ENCODE measurements at regions not wholly inside any gene's neighbourhood (a gene's known extent, or its start where the extent isn't known, plus 50 kb on each side); places are given as distances from the start of the nearest gene placed in this dataset.

DNA sequence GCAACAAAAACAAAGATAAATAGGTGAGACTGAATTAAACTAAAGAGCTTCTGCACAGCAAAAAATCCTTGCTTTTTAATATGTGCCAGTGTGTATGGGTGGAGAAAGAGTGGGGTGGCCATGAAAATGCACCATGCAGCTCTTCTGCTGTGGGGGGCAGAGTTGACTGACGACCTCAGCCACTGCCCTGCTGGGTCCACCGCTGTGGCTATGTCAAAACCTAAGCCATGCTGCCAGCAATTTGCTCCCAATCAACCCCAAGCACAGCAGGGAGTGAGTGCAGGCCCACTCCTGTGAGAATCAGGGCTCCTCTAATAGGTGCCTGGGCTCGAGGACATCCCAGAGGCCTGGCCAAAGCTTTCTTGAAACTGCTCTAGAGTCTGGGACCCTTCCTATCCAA is 235.6 kb upstream of the RBBP8 start:
- TF ChIP-seq, protein P1, sequence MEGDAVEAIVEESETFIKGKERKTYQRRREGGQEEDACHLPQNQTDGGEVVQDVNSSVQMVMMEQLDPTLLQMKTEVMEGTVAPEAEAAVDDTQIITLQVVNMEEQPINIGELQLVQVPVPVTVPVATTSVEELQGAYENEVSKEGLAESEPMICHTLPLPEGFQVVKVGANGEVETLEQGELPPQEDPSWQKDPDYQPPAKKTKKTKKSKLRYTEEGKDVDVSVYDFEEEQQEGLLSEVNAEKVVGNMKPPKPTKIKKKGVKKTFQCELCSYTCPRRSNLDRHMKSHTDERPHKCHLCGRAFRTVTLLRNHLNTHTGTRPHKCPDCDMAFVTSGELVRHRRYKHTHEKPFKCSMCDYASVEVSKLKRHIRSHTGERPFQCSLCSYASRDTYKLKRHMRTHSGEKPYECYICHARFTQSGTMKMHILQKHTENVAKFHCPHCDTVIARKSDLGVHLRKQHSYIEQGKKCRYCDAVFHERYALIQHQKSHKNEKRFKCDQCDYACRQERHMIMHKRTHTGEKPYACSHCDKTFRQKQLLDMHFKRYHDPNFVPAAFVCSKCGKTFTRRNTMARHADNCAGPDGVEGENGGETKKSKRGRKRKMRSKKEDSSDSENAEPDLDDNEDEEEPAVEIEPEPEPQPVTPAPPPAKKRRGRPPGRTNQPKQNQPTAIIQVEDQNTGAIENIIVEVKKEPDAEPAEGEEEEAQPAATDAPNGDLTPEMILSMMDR (IDR thresholded peaks at IDR 0.05; ENCODE audit: insufficient read depth, low read length, poor library complexity, severe bottlenecking): no peak
- TF ChIP-seq EZH2phosphoT487 (conservative IDR thresholded peaks at IDR 0.05; ENCODE audit: low read length): no peak
- Histone ChIP-seq H3F3A (ENCODE audit: insufficient read depth) (no peaks in the 10 kb centered on the region), H3K27ac (ENCODE audit: low read depth, low read length) (no peak overlapping the region), H3K79me2 (ENCODE audit: insufficient read depth, low read length) (no peaks in the 10 kb centered on the region), H4K20me1 (ENCODE audit: low read depth, low read length) (no peaks in the 10 kb centered on the region), H3K4me3 (ENCODE audit: insufficient read depth, low read length, poor library complexity, severe bottlenecking) (no peak overlapping the region), H3K36me3 (ENCODE audit: low read length) (no peaks in the 10 kb centered on the region), H2AFZ (ENCODE audit: low read depth, low read length, severe bottlenecking) (no peak overlapping the region), H3K27me3 (ENCODE audit: low read length) (no peaks in the 10 kb centered on the region), H3K9me3 (ENCODE audit: insufficient read depth, low read length) (no peaks in the 10 kb centered on the region), H3K4me2 (ENCODE audit: low read depth, low read length, poor library complexity, severe bottlenecking) (no peak overlapping the region), H3K9me2 (replicated peaks; ENCODE audit: insufficient read depth, low read length) (no peaks in the 10 kb centered on the region), H3K9ac (ENCODE audit: low read length) (no peak overlapping the region)

DNA sequence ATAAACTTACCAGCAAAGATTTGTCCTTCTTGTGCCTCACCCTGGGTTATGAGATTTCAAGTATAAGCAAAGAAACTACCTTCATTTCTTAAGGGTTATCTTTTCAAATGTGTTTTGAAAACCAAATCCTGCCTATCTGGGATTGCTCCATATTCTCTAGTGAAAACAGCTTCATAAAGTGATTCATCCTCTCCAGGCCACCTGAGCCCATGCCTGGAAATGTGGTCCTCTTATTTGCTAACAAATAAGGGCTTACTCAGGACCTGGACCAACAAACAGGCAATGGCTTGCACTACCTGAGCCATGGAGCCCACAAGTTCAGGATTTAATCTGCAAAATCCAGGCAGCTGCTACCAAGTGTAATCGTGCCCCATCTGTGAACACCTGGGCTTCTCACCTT is 234.4 kb upstream of the RBBP8 start:
- no peak overlapping the region for H3K4me3 ChIP-seq (ENCODE audit: insufficient read depth, low read length, poor library complexity, severe bottlenecking)
- TF ChIP-seq, protein P1 (IDR thresholded peaks at IDR 0.05; ENCODE audit: insufficient read depth, low read length, poor library complexity, severe bottlenecking): no peak
- TF ChIP-seq EZH2phosphoT487 (conservative IDR thresholded peaks at IDR 0.05; ENCODE audit: low read length): no peak
- H3K79me2 ChIP-seq (ENCODE audit: insufficient read depth, low read length): no peaks in the 10 kb centered on the region
- no peaks in the 10 kb centered on the region for H3K27me3 ChIP-seq (ENCODE audit: low read length)
- no peaks in the 10 kb centered on the region for H3F3A ChIP-seq (ENCODE audit: insufficient read depth)
- no peak overlapping the region for H3K9ac ChIP-seq (ENCODE audit: low read length)
- no peak overlapping the region for H3K27ac ChIP-seq (ENCODE audit: low read depth, low read length)
- no peak overlapping the region for H2AFZ ChIP-seq (ENCODE audit: low read depth, low read length, severe bottlenecking)
- no peaks in the 10 kb centered on the region for H3K9me3 ChIP-seq (ENCODE audit: insufficient read depth, low read length)
- no peaks in the 10 kb centered on the region for H3K36me3 ChIP-seq (ENCODE audit: low read length)
- no peak overlapping the region for H3K4me2 ChIP-seq (ENCODE audit: low read depth, low read length, poor library complexity, severe bottlenecking)
- no peaks in the 10 kb centered on the region for H4K20me1 ChIP-seq (ENCODE audit: low read depth, low read length)
- H3K9me2 ChIP-seq (replicated peaks; ENCODE audit: insufficient read depth, low read length): no peaks in the 10 kb centered on the region

DNA sequence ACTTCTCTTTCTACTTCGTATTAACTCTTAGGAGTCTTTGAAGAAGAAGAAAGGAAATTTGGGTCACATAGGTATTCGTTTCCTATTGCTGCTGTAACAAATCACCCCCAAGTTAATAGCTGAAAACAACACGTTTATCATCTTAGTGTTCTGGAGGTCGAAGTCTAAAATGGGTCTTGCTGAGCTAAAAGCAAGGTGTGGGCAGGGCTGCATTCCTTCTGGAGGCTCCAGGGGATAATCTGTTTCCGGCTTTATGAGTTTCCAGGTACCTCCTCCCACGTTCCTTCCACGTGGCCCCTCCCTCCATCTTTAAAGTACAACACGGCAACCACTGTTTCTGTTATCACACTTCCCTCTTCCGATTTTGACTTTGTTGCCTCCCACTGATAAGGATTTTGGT is 233.5 kb upstream of the RBBP8 start:
- no peaks in the 10 kb centered on the region for H3K36me3 ChIP-seq (ENCODE audit: low read length)
- no peaks in the 10 kb centered on the region for H3K9me2 ChIP-seq (replicated peaks; ENCODE audit: insufficient read depth, low read length)
- no peak overlapping the region for H3K27ac ChIP-seq (ENCODE audit: low read depth, low read length)
- no peaks in the 10 kb centered on the region for H3K9me3 ChIP-seq (ENCODE audit: insufficient read depth, low read length)
- no peaks in the 10 kb centered on the region for H3F3A ChIP-seq (ENCODE audit: insufficient read depth)
- no peaks in the 10 kb centered on the region for H3K79me2 ChIP-seq (ENCODE audit: insufficient read depth, low read length)
- TF ChIP-seq, protein P1 (IDR thresholded peaks at IDR 0.05; ENCODE audit: insufficient read depth, low read length, poor library complexity, severe bottlenecking): no peak
- TF ChIP-seq EZH2phosphoT487 (conservative IDR thresholded peaks at IDR 0.05; ENCODE audit: low read length): no peak
- no peaks in the 10 kb centered on the region for H4K20me1 ChIP-seq (ENCODE audit: low read depth, low read length)
- H3K9ac ChIP-seq (ENCODE audit: low read length): no peak overlapping the region
- no peak overlapping the region for H3K4me2 ChIP-seq (ENCODE audit: low read depth, low read length, poor library complexity, severe bottlenecking)
- no peaks in the 10 kb centered on the region for H3K27me3 ChIP-seq (ENCODE audit: low read length)
- H2AFZ ChIP-seq (ENCODE audit: low read depth, low read length, severe bottlenecking): no peak overlapping the region
- H3K4me3 ChIP-seq (ENCODE audit: insufficient read depth, low read length, poor library complexity, severe bottlenecking): no peak overlapping the region

DNA sequence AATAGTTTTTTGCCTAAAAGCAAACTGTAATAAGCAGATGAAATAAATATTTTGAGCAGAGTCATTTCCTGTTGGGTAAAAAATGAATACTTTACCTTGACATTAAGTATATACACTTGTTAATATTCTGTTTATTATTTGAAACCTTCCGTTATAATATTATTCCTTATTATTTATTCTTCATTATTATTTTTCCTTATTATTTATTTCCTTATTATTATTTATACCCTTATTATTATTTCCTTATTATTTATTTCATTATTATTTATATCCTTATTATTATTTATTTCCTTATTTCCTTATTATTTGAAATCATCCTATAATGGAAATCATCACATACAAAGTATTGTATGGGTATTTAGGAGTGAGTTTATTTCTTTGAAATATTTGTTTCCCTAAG is 232.2 kb upstream of the RBBP8 start:
- no peaks in the 10 kb centered on the region for H3K27me3 ChIP-seq (ENCODE audit: low read length)
- H3F3A ChIP-seq (ENCODE audit: insufficient read depth): no peaks in the 10 kb centered on the region
- H3K27ac ChIP-seq (ENCODE audit: low read depth, low read length): no peak overlapping the region
- H4K20me1 ChIP-seq (ENCODE audit: low read depth, low read length): no peaks in the 10 kb centered on the region
- TF ChIP-seq, protein P1 (IDR thresholded peaks at IDR 0.05; ENCODE audit: insufficient read depth, low read length, poor library complexity, severe bottlenecking): no peak
- no peak for TF ChIP-seq EZH2phosphoT487 (conservative IDR thresholded peaks at IDR 0.05; ENCODE audit: low read length)
- H3K4me3 ChIP-seq (ENCODE audit: insufficient read depth, low read length, poor library complexity, severe bottlenecking): no peak overlapping the region
- no peaks in the 10 kb centered on the region for H3K79me2 ChIP-seq (ENCODE audit: insufficient read depth, low read length)
- no peak overlapping the region for H2AFZ ChIP-seq (ENCODE audit: low read depth, low read length, severe bottlenecking)
- no peaks in the 10 kb centered on the region for H3K36me3 ChIP-seq (ENCODE audit: low read length)
- H3K9me2 ChIP-seq (replicated peaks; ENCODE audit: insufficient read depth, low read length): no peaks in the 10 kb centered on the region
- no peak overlapping the region for H3K9ac ChIP-seq (ENCODE audit: low read length)
- no peak overlapping the region for H3K4me2 ChIP-seq (ENCODE audit: low read depth, low read length, poor library complexity, severe bottlenecking)
- no peaks in the 10 kb centered on the region for H3K9me3 ChIP-seq (ENCODE audit: insufficient read depth, low read length)
